Lung (tissue), 11 donors: ENCODE measurements at regions not wholly inside any gene's neighbourhood (a gene's known extent, or its start where the extent isn't known, plus 50 kb on each side); places are given as distances from the start of the nearest gene placed in this dataset.

Experiments used
- ATAC-seq: fragments of 200-7000 bp; cut with Tn5 transposase; one replicate; pipeline ENCODE4 v1.9.1; 2020; ENCODE audit warnings: moderate number of reproducible peaks; ENCODE audit not compliant: insufficient read depth, low FRiP score
- DNase-seq, 3 donors: peaks; one replicate each; pipeline ENCODE4 v3.0.0-alpha.2; 2013 to 2017
- H3K27ac ChIP-seq, 2 donors: one replicate each; pipeline ENCODE4 v1.5.1; 2013; ENCODE audit warnings: mild to moderate bottlenecking in 2 of 2, moderate library complexity in 2 of 2, control low read depth in 1 of 2, inconsistent platforms in 1 of 2, low read depth in 1 of 2, low read length in 1 of 2
- H3K27me3 ChIP-seq, 3 donors: one replicate each; pipeline ENCODE4 v1.5.1; 2013; ENCODE audit warnings: low read length in 2 of 3; ENCODE audit not compliant: control insufficient read depth in 3 of 3, insufficient read depth in 3 of 3
- H3K36me3 ChIP-seq, 4 donors: one replicate each; pipeline ENCODE4 v1.5.1; 2013; ENCODE audit warnings: low read length in 4 of 4, mild to moderate bottlenecking in 1 of 4, moderate library complexity in 1 of 4; ENCODE audit not compliant: control insufficient read depth in 4 of 4, insufficient read depth in 4 of 4
- H3K4me1 ChIP-seq, 5 donors: one replicate each; pipeline ENCODE4 v1.5.1; 2013; ENCODE audit warnings: low read length in 5 of 5, mild to moderate bottlenecking in 2 of 5, moderate library complexity in 1 of 5; ENCODE audit not compliant: control insufficient read depth in 5 of 5, insufficient read depth in 5 of 5
- H3K4me3 ChIP-seq: one replicate; pipeline ENCODE4 v1.5.1; 2013; ENCODE audit warnings: mild to moderate bottlenecking, control low read depth, moderate library complexity
- H3K9ac ChIP-seq, 2 donors: one replicate each; pipeline ENCODE4 v1.5.1; 2013; ENCODE audit warnings: low read length in 2 of 2, control low read depth in 1 of 2; ENCODE audit not compliant: insufficient read depth in 1 of 2
- H3K9me3 ChIP-seq, 4 donors: one replicate each; pipeline ENCODE4 v1.5.1; 2013; ENCODE audit warnings: low read length in 3 of 4, mild to moderate bottlenecking in 1 of 4, moderate library complexity in 1 of 4; ENCODE audit not compliant: control insufficient read depth in 4 of 4, insufficient read depth in 3 of 4
- WGBS, 2 donors: extraction: QIAGEN DNeasy Blood & Tissue Kit; methylation state at CpG; one replicate each; pipeline ENCODE4 v1.1.7; 2013; 5-methylcytosine and 5-hydroxymethylcytosine counted together
- TF ChIP-seq, protein P1 (sequence below): IDR thresholded peaks from 2 replicates; pipeline ENCODE4 v1.5.1; 2012; ENCODE audit warnings: mild to moderate bottlenecking; ENCODE audit errors: control extremely low read depth, extremely low read depth
- donor health status: control.
- donor health status: control.
- donor health status: Bipolar disorder and iron deficiency.
- donor health status: healthy.
- donor health status: DM: yes; HTN: yes; CAD: no.

DNA sequence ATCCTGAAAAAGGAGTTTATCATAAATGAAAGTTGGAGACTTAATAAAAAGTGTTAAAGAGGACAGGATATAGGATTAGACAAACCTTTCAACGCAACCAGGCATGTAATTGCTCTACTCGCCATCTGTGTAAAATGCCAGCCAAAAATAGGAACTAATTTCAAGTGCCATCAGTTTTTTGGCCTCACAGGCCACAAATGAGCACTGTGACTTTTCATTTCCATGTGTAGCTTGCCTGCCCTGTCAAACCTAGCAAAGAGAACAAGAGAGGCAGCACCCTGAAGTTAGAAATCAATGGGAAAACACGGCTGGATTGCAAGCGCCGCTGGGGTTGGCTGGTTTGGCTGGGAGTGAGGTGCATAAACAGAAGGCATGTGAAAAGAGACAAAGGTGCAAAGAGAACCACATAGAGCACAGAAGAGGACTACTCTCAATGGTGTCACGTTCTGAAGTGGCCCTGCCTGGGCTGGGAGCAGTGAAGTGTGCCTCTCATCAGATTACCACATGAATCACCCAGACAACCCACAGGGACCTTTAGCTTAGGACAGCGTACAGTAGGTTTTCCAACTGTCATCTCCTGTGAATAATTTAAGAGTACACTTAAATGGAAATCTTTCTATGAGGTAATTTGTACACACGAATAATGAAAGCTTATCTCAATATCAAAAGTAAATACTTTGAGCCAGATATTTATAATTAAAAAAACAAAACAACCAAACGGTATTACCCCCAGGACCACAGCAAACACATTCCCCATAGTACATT, 78.0 kb upstream of the NHSL1 start:
- ATAC-seq: no peak
- no peak for DNase-seq
- TF ChIP-seq, protein P1, sequence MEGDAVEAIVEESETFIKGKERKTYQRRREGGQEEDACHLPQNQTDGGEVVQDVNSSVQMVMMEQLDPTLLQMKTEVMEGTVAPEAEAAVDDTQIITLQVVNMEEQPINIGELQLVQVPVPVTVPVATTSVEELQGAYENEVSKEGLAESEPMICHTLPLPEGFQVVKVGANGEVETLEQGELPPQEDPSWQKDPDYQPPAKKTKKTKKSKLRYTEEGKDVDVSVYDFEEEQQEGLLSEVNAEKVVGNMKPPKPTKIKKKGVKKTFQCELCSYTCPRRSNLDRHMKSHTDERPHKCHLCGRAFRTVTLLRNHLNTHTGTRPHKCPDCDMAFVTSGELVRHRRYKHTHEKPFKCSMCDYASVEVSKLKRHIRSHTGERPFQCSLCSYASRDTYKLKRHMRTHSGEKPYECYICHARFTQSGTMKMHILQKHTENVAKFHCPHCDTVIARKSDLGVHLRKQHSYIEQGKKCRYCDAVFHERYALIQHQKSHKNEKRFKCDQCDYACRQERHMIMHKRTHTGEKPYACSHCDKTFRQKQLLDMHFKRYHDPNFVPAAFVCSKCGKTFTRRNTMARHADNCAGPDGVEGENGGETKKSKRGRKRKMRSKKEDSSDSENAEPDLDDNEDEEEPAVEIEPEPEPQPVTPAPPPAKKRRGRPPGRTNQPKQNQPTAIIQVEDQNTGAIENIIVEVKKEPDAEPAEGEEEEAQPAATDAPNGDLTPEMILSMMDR: no peak
- Histone ChIP-seq H3K4me1 (peaks cover 0 to 3% (median 0%) of the 10 kb centered on the region in 5 donors), H3K27me3 (no peaks in the 10 kb centered on the region), H3K4me3 (no peak overlapping the region), H3K36me3 (no peaks in the 10 kb centered on the region), H3K9ac (no peak overlapping the region), H3K27ac (no peak overlapping the region), H3K9me3 (no peaks in the 10 kb centered on the region)
- WGBS, 2 donors: 67 to 81% methylated on average over 9 of the region's 9 CpGs

- H3K27me3 ChIP-seq: no peaks in the 10 kb centered on the region
- no peaks in the 10 kb centered on the region for H3K9me3 ChIP-seq
- no peak overlapping the region for H3K27ac ChIP-seq
- H3K4me3 ChIP-seq: no peak overlapping the region
- no peaks in the 10 kb centered on the region for H3K4me1 ChIP-seq
- 93 to 95% methylated on average over 4 of the region's 4 CpGs for WGBS, 2 donors
- no peak overlapping the region for H3K9ac ChIP-seq
- ATAC-seq (no peak), DNase-seq (no peak)
- no peaks in the 10 kb centered on the region for H3K36me3 ChIP-seq
- TF ChIP-seq, protein P1: no peak
These were observed 80.7 kb upstream of the NHSL1 start for GRCh38 chr6:138580040-138580439.

- no peaks in the 10 kb centered on the region for H3K9me3 ChIP-seq
- no peak for ATAC-seq
These were observed 81.5 kb upstream of the NHSL1 start for GRCh38 chr6:138580801-138581200.

More at GRCh38 chr6:138580801-138581200, 81.5 kb upstream of the NHSL1 start:
- H3K36me3 ChIP-seq: no peaks in the 10 kb centered on the region
- no peak for DNase-seq
- no peak overlapping the region for H3K4me3 ChIP-seq
- no peaks in the 10 kb centered on the region for H3K4me1 ChIP-seq
- TF ChIP-seq, protein P1: no peak
- H3K27me3 ChIP-seq: no peaks in the 10 kb centered on the region
- no peak overlapping the region for H3K9ac ChIP-seq
- H3K27ac ChIP-seq: no peak overlapping the region
- 87 to 92% methylated on average over 6 of the region's 6 CpGs for WGBS, 2 donors
